ENCODE measurements at regions not wholly inside any gene's neighbourhood (a gene's known extent, or its start where the extent isn't known, plus 50 kb on each side); places are given as distances from the start of the nearest gene placed in this dataset.

GRCh38 chr2:128628996-128629395 lies 310.3 kb upstream of the HS6ST1 start:
- BruUV-seq (replicated peaks), result no TSS peak
- no peak for TF ChIP-seq SIN3A (IDR thresholded peaks at IDR 0.05; ENCODE audit: borderline replicate concordance, low read depth, low read length)
- TF ChIP-seq SIX1 (CRISPR knock-in tag; IDR thresholded peaks at IDR 0.05; ENCODE audit: borderline replicate concordance), result no peak
- no peak for TF ChIP-seq SRSF1 (optimal IDR thresholded peaks at IDR 0.05; ENCODE audit: low read depth, low read length)
- TF ChIP-seq, protein P1, sequence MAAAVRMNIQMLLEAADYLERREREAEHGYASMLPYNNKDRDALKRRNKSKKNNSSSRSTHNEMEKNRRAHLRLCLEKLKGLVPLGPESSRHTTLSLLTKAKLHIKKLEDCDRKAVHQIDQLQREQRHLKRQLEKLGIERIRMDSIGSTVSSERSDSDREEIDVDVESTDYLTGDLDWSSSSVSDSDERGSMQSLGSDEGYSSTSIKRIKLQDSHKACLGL (CRISPR knock-in tag; IDR thresholded peaks at IDR 0.05), result no peak
- TF ChIP-seq JARID2 (CRISPR knock-in tag; IDR thresholded peaks at IDR 0.05; ENCODE audit: insufficient replicate concordance), result no peak
- TF ChIP-seq ZNF180 (CRISPR knock-in tag; IDR thresholded peaks at IDR 0.05; ENCODE audit: borderline replicate concordance, low read depth), result no peak
- TF ChIP-seq ZNF460 (CRISPR knock-in tag; IDR thresholded peaks at IDR 0.05; ENCODE audit: borderline replicate concordance), result no peak
- TF ChIP-seq FIP1L1 (IDR thresholded peaks at IDR 0.05; ENCODE audit: borderline replicate concordance, insufficient read depth, low read depth, low read length), result no peak
- no peak for TF ChIP-seq ZNF569 (CRISPR knock-in tag; IDR thresholded peaks at IDR 0.05; ENCODE audit: borderline replicate concordance)
- no peak for TF ChIP-seq ZFP91 (CRISPR knock-in tag; IDR thresholded peaks at IDR 0.05; ENCODE audit: borderline replicate concordance)
- TF ChIP-seq SNAPC2 (CRISPR knock-in tag; IDR thresholded peaks at IDR 0.05), result no peak
- TF ChIP-seq, protein P2, sequence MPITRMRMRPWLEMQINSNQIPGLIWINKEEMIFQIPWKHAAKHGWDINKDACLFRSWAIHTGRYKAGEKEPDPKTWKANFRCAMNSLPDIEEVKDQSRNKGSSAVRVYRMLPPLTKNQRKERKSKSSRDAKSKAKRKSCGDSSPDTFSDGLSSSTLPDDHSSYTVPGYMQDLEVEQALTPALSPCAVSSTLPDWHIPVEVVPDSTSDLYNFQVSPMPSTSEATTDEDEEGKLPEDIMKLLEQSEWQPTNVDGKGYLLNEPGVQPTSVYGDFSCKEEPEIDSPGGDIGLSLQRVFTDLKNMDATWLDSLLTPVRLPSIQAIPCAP (CRISPR knock-in tag; IDR thresholded peaks at IDR 0.05; ENCODE audit: low read depth), result no peak
- no peak for TF ChIP-seq HNF1B (CRISPR knock-in tag; IDR thresholded peaks at IDR 0.05)
- TF ChIP-seq ZNF256 (CRISPR knock-in tag; conservative IDR thresholded peaks at IDR 0.05), result no peak
- TF ChIP-seq ZKSCAN8 (CRISPR knock-in tag; IDR thresholded peaks at IDR 0.05; ENCODE audit: borderline replicate concordance), result no peak
- TF ChIP-seq ZNF143 (CRISPR knock-in tag; IDR thresholded peaks at IDR 0.05), result no peak
- TF ChIP-seq, protein P3, sequence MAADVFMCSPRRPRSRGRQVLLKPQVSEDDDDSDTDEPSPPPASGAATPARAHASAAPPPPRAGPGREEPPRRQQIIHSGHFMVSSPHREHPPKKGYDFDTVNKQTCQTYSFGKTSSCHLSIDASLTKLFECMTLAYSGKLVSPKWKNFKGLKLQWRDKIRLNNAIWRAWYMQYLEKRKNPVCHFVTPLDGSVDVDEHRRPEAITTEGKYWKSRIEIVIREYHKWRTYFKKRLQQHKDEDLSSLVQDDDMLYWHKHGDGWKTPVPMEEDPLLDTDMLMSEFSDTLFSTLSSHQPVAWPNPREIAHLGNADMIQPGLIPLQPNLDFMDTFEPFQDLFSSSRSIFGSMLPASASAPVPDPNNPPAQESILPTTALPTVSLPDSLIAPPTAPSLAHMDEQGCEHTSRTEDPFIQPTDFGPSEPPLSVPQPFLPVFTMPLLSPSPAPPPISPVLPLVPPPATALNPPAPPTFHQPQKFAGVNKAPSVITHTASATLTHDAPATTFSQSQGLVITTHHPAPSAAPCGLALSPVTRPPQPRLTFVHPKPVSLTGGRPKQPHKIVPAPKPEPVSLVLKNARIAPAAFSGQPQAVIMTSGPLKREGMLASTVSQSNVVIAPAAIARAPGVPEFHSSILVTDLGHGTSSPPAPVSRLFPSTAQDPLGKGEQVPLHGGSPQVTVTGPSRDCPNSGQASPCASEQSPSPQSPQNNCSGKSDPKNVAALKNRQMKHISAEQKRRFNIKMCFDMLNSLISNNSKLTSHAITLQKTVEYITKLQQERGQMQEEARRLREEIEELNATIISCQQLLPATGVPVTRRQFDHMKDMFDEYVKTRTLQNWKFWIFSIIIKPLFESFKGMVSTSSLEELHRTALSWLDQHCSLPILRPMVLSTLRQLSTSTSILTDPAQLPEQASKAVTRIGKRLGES (CRISPR knock-in tag; IDR thresholded peaks at IDR 0.05; ENCODE audit: borderline replicate concordance), result no peak
- H3K36me3 ChIP-seq (replicated peaks in 1 of 2; ENCODE audit: control insufficient read depth in 1 of 2, insufficient read depth in 2 of 2, low read length in 2 of 2), result no peaks in the 10 kb centered on the region
- peaks cover 1 to 44% of the 10 kb centered on the region in 2 experiments; a peak in 3 of 5 replicates for H3K27me3 ChIP-seq (ENCODE audit: control insufficient read depth in 1 of 2, insufficient read depth in 2 of 2, low read length in 2 of 2)
- POLR2A ChIA-PET, result no interaction called here
- in situ Hi-C loops (cut with HindIII; ENCODE audit: extremely low pct_ligation_motif_present, low pct_unique_long_range_greater_than_20kb) (loop anchor here (25.0 kb wide), 1 partner anchor 567 kb away; no protein-coding TSS in a partner anchor), intact Hi-C loops (cut with micrococcal nuclease; ENCODE audit: unreplicated experiment) (no loop called here)
- DNase-seq (ENCODE audit: low spot score) (no peak), ATAC-seq (no peak), FAIRE-seq (no peak)
- H2AFZ ChIP-seq (ENCODE audit: low read length), result no peak overlapping the region
- no peaks in the 10 kb centered on the region for H3K79me2 ChIP-seq (ENCODE audit: insufficient read depth, low read length)
- H3K4me3 ChIP-seq (replicated peaks in 1 of 3; ENCODE audit: insufficient read depth in 1 of 3, low read depth in 2 of 3, low read length in 3 of 3), result no peak overlapping the region
- H3K27ac ChIP-seq (ENCODE audit: extremely low read length, insufficient read depth, low read length), result no peak overlapping the region
- H3K9ac ChIP-seq (ENCODE audit: insufficient read depth, low read depth, low read length), result no peak overlapping the region
- CTCF ChIA-PET (ENCODE audit: low intra/inter-chr PET ratio, low total read pairs), result no interaction called here
- H3K9me3 ChIP-seq (ENCODE audit: low read length), result no peaks in the 10 kb centered on the region
- H3K4me1 ChIP-seq (ENCODE audit: insufficient read depth, low read length), result peaks cover 12% of the 10 kb centered on the region
- WGBS (ENCODE audit: low lambda C conversion rate), result 25% methylated on average over 6 of the region's 6 CpGs
- no peaks in the 10 kb centered on the region for H4K20me1 ChIP-seq (ENCODE audit: insufficient read depth, low read length)
- H3K4me2 ChIP-seq (ENCODE audit: low read depth, low read length), result no peak overlapping the region
